D721Med (cell line): ENCODE measurements at regions not wholly inside any gene's neighbourhood (a gene's known extent, or its start where the extent isn't known, plus 50 kb on each side); places are given as distances from the start of the nearest gene placed in this dataset.

Experiments used
- DNase-seq: peaks from one replicate; pipeline ENCODE4 v3.0.0; 2011; ENCODE audit warnings: low spot score; ENCODE audit not compliant: insufficient read length
- FAIRE-seq: peaks from 2 replicates; lab custom pipeline; 2011; peaks lifted over from hg19 to GRCh38; lab: Jason Lieb, UNC
- TF ChIP-seq, protein P1 (sequence below): IDR thresholded peaks from 2 replicates; pipeline ENCODE4 v1.5.1; 2012; ENCODE audit warnings: mild to moderate bottlenecking, control low read depth; ENCODE audit not compliant: insufficient read depth; ENCODE audit errors: missing control alignments

DNA sequence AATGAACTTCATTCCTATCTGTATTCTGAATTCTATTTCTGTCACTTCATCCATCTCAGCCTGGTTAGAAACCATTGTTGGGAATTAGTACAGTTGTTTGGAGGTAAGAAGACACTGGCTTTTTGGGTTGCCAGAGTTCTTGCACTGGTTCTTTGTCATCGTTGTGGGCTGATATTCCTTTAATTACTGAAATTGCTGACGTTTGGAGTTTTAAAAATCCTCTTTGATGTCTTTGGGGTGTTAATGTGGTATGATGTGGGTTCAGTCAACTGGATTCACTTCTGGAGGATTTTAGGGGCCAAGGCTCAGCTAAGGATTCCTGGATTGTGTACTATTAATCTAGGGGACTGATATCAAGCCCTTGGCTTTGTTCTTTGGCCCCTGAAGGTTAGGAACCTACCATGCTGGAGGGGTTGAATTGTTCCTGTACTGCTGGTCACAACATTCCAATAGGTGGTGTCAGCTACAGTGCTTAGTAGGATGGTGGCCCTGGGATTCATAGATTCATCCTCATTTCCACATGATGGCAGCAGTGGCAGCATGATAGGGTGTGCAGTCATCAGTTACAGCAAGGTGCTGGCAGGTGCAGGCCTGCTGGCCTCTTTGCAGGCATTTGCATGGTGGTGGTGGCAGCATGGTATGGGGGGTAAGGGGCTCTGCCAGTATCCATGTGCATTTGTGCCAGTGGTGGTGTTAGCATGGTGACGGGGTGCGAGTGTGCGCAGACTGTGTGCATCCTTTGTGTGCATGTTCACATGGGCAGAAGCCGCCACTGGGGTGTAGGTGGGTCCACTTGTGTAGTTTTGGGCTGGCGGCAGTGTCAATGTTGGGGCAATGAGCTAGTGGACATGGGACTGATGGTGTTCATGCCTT lies 301.3 kb downstream of the TEX13C start:
- no peak for DNase-seq
- FAIRE-seq: no peak
- TF ChIP-seq, protein P1, sequence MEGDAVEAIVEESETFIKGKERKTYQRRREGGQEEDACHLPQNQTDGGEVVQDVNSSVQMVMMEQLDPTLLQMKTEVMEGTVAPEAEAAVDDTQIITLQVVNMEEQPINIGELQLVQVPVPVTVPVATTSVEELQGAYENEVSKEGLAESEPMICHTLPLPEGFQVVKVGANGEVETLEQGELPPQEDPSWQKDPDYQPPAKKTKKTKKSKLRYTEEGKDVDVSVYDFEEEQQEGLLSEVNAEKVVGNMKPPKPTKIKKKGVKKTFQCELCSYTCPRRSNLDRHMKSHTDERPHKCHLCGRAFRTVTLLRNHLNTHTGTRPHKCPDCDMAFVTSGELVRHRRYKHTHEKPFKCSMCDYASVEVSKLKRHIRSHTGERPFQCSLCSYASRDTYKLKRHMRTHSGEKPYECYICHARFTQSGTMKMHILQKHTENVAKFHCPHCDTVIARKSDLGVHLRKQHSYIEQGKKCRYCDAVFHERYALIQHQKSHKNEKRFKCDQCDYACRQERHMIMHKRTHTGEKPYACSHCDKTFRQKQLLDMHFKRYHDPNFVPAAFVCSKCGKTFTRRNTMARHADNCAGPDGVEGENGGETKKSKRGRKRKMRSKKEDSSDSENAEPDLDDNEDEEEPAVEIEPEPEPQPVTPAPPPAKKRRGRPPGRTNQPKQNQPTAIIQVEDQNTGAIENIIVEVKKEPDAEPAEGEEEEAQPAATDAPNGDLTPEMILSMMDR: no peak

DNA sequence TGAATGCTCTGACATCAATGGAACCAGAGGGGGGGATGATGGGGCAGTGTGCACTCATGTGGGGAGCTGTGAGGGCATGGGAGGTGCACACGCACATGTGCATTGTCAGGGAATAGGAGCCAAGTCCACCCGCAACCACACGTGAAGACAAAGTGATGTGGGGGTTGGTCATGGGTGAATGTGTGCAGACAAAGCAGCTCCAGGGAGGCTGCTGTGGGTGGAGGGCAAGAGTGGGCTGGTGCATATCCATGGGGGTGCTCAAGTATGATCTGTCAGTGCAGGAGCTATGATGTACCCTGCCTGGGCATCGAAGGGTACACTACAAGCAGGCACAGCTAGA lies 301.9 kb downstream of the TEX13C start:
- DNase-seq (no peak), FAIRE-seq (no peak)
- TF ChIP-seq, protein P1: no peak

DNA sequence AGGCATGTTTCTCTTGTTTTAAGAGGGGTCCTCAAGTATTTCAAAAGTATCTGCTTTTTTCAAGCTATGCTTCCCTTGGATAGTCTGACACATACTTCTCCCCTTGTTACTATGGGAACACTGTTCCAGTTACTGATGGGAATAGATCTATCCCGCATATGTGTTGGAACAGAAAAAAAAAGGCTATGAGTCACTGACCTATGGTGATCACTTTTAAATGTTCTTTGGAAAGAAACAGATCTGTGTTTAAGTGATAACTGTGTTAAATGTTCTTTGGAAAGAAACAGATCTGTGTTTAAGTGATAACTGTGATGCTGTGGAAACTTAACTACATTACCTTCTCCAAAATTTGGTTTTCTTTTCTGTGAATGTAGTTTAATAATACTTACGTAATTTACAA lies 303.2 kb downstream of the TEX13C start:
- DNase-seq: no peak
- TF ChIP-seq, protein P1: no peak
- no peak for FAIRE-seq

DNA sequence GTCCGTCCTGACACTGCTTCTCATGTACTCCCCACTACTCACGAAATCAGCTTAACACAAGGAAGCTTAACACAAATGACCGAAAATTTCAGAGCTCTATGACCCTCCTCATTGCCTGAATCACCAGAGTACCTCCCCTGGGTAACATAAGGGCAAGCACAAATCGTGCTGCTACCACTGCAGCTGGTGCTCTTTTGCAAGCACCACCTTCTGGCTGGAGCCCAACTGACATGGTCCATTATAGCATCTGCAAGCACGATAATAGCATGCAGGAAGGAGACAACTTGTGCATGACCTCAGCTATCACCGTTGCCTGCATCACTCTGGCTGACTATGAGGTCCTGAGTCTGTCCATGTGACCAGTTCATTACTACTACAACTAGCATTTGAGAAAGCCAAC lies 308.0 kb downstream of the TEX13C start:
- TF ChIP-seq, protein P1: no peak
- FAIRE-seq (no peak), DNase-seq (no peak)

DNA sequence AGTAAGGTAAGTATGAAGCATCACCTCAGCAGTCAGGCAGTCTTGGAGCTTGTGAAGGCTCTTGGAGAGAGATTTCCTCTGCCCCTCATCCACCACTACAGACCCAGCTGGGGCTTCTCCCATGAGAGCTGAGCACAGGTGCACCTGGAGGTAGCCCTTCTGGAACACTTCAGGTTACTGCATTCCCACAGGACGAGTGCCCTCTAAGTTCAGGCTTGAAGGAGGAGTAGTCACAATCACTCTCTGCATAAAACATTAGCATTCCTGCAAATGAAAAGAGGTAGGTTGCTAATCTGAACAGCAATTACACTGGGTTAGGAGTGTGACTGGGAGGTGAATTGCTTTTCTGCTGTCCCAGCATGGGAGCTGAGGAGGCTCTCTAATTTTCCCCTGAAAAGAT lies 308.8 kb downstream of the TEX13C start:
- no peak for DNase-seq
- FAIRE-seq: no peak
- TF ChIP-seq, protein P1: no peak

DNA sequence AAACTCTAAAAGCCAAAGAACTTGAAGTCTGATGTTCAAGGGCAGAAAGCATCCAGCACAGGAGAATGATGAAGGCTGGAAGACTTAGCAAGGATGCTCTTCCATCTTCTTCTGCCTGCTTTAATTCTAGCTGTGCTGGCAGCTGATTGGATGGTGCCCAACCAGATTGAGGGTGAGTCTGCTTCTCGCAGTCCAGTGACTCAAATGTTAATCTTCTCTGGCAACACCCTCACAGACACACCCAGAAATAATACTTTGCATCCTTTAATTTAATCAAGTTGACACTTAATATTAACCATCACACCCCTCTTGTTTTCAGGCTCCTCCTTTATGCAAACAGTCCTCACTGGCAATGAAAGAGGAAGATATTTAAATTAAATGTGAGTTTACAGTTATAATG lies 321.7 kb downstream of the TEX13C start:
- FAIRE-seq (no peak), DNase-seq (no peak)
- TF ChIP-seq, protein P1: no peak

DNA sequence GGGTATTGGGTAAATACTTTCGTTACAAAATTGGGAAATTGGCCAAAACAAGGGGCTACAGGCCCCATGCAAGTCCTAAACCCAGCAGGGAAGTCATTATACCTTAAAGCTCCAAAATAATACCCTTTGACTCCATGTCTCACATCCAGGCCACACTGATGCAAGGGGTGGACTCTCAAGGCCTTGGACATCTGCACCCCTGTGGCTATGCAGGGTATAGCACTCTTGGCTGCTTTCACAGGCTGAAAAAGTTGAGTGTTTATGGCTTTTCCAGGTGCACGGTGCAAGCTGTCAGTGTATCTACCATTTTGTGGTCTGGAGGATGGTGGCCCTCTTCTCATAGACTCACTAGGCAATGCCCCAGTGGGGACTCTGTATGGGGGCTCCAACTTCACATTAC lies 326.5 kb downstream of the TEX13C start:
- TF ChIP-seq, protein P1: no peak
- no peak for FAIRE-seq
- no peak for DNase-seq
